Activated T-cell treated with anti-CD3 and anti-CD28 coated beads for 24 hours (primary cell): ENCODE measurements at regions not wholly inside any gene's neighbourhood (a gene's known extent, or its start where the extent isn't known, plus 50 kb on each side); places are given as distances from the start of the nearest gene placed in this dataset.
"Not testable (repeated sequence)": the region's sequence is repeated elsewhere in the genome, so short reads cannot be mapped to it uniquely, and the experiment has no call there.

Experiments used
- DNase-seq: peaks from one replicate; pipeline ENCODE4 v3.0.0-alpha.2; 2020; ENCODE audit warnings: low read depth

- DNase-seq: no peak
Measured at GRCh38 chr20:11976966-11977365, 59.3 kb downstream of the BTBD3 start.

DNA sequence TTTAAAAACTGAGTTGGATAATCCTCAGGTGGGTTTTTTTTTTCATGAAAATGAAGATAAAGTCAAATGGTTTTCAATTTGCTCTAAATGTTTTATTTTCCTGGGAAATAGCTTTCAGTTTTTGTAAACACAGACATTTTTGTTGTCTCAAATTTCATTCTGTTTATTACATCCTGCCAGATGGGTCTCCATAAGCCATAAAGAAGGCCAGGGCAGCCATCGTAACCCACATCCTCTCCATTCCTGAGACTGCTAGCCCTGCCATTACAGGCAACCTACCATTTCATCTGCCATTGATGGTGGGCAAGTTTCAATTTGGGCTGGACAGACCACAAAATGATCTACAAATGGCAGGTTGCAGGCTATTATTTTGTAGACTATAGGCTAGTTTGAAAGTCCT, 60.8 kb downstream of the BTBD3 start:
- DNase-seq: no peak

DNA sequence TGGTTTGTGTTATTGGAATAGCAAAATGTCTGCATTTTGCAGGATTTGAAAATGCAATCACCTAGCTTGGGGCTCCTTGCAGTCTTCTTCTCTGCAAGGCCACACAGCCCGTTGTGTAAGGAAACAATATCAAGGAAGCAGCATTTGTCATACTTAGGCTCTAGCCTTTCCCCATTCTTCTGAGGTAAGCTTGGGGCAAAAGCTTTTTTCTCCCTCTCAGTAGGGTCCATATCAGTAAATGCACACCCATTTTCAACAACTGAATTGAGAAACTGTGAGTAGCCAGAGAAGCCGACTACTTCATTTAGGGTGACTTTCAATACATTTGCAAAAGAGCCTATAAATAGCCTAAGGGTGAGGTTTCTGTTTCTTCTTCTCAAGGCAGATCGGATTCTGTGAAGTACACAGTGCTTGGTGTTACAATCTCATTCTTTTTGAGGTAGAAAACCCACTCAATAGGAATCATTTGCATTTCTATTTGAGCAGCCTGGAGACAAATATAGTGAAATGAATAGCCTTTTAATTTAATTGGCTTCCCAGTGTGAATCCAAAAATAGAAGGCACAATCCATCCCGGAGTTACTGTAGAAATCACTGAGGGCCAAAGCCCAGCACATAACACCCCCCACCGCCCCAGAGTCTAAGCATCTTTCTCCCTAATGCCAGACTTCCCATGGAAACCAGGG, 61.8 kb downstream of the BTBD3 start:
- DNase-seq: no peak

DNA sequence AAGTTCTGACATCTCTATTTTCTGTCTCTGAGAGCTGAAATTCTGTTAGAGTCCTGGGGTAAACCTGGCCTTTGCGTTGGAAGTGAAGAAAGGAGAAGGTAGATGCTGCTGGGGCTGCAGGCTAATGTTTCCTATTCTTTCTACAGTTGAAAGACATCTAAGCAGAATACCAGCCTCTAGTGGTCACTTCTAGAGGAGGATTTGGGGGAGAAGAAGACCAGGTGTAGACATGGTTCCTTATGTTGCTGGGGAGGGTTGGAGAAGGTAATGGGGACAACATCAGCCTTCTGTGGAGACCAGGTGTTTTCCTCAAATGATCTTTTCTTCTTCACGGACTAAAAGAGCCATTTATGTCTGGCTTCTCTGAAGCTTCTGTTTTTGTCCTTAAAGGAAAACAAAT, 62.6 kb downstream of the BTBD3 start:
- DNase-seq: no peak

- DNase-seq: no peak
Measured at GRCh38 chr20:11981366-11981947, 63.8 kb downstream of the BTBD3 start.

DNA sequence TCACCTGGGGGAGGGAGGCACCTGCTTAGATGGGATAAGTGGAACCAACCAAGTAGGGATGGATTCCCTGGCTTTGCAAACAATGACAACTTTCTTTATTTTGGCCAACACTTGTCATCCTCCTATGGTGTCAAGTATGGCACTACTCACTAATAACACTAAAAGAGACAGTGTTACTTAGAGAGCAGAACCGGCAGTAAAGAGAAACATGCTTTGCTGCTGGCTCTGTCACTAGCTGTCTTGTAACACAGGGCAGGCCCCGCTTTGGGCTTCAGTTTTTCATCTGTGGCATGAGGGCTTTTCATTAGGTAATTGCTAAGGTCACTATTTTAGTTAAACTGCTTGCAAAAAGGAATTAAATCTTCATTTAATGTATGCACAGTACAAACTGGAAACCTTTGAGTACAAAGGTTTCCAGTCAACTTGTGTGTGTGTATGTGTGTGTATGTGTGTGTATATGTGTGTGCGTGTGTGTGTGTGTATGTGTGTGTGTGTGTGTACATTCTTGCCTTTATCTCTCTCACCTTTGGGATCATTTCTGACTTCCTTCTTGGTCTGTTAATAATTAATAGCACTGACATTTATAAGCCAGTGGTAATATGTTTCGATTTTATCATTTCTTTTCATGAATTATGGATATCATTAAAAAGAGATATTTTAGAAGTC, 64.7 kb downstream of the BTBD3 start:
- DNase-seq: no peak

DNA sequence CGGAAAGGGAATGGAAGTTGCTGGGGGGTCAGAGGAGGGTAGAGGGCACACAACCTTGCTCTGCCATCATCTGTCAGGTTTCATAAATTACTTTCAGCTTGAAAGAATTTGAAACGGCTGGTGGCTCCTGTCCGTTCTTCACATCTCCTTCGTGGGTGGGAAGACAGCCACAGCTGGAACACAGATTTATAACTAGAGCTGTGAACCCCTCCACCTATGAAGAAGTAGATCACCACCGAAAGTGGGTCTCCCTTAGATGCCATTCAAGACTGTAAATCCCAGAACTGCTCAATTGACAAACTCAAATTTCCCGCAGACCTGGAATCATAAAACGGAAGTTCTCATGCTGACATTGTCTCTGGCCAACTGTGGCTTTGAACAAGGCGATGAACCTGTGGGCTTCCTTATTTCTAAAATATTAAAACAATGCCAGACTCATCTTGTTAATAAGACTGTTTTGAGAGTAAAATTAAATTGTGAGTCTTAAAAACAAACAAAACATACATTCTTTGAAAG, 65.3 kb downstream of the BTBD3 start:
- DNase-seq: no peak

- no peak for DNase-seq
Measured at GRCh38 chr20:11986954-11987353, 69.3 kb downstream of the BTBD3 start.

- DNase-seq: no peak
Measured at GRCh38 chr20:11987526-11987925, 69.8 kb downstream of the BTBD3 start.

GRCh38 chr20:11989018-11989771, 71.5 kb downstream of the BTBD3 start:
- DNase-seq: no peak

DNA sequence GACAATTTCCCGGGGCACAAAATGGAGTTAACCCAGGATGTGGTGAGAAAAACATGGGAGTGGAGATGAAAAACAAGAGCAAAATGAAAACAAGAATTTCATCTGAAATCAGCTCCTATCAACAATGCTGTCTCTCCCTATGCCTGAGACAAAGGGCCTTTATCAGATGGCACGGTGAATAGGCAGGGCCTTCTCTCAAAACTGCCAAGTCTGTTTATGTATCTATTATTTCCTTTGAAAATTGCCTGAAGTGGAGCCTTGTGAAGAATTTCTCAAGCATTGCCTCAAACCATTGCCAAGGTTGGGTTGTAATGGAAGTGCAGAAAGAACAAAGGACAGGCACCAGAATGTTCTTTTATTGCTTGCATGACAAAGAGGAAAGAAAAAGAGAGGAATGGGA, 74.7 kb downstream of the BTBD3 start:
- no peak for DNase-seq

DNA sequence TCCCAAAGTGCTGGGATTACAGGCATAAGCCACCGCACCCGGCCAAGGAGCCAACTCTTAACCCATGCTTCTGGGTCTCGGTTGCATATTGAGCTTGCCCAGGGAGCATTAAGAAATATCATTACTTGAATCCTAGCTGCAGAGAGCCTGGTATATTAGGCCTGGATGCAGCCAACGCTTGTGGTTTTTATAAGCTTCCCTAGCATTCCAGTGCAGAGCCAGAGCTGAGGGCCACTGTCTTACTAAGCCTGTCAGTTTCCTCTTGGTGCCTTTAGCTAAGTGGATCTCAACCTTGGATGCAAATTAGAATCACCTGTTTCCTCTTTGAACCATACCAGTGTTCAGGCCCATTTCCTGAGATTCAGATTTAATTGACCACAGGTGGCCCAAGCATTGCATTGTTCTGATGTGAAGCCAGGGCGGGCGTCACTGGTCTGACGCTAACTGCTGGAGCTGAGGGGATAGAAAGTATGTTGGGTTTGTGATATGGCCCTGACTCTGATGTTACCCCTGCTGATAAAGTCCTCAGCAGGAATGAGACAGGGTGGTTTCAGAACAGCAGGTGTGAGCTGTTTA, 76.3 kb downstream of the BTBD3 start:
- DNase-seq: no peak

DNA sequence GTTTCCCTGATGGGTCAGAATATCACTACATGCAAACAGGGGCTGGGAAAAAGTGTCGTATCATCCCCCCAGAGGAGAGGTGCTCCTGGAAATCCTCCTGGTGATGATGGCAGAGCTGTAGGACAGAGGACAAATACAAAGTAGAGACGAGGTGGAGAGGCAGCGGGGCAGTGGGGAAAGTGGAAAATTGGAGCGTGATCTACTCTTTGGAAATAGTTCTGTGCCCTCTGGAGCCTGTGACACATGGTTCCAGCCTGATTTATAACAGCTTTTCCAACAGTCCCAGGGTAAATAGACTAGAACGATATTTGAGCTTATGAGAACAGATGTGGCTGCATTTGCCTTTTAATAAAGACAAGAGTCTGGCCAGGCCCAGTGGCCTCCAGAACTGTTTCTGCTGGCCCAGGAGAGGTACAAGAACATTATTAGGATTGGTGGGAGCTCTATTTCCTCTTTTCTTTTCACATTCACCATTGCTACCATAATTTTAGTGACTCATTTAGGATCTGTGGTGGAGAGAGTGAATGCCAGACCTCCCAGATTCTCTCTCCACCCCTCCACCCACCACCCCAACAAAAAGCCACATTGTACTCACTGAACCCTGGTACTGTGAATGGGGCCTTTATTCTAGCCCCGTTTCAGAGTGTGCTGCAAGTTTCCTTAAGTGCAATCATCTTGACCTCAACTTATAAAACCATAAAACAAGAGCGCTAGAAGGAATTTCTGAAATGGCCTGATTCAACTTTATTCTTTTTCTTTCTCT, 78.3 kb downstream of the BTBD3 start:
- no peak for DNase-seq

GRCh38 chr20:12004776-12005175, 87.1 kb downstream of the BTBD3 start:
- DNase-seq: not testable (repeated sequence)

DNA sequence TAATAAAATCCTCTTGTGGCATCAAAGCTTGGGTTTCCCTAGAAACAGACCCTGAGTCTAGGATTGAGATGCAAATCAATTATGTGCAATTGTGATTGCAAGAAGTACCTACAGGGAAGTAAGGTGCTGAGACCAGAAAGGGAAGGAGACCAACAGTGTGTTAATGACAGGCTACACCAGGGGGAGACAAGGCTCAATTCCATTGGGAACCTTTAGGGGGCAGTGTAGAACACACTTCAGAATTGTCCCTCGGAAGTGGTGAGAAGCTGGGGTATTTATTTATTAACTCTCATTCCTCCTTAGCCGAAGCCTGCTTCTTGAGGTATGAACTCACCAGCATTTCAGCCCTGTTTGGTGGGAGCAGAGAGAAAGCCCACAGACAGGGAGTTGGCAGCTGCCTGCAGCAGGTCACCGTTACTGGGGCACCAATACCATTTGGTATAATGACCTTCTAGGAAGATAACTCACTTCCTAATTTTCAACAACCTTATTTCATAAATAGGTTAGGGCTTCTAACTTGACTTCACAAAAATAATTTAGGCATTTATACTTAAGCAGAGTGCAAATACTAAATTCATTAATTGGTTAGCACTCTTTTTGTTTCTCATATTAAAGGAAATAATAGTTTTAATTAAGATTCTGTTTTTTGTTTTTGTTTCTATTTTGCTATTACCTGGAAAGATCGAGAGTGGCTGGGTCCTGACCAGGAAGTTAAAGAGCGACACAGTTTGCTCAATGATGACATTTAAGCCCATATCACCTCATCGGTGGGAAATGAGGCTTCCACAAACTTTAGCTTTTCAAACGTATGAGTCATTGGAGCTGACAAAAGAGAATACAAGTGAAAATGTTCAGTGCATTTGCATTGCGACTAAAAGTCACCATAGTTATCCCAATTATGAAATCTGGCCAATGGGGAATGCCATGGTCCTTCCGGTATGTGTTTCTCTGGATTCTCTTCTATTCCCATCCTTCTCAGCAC, 94.8 kb downstream of the BTBD3 start:
- DNase-seq: no peak

DNA sequence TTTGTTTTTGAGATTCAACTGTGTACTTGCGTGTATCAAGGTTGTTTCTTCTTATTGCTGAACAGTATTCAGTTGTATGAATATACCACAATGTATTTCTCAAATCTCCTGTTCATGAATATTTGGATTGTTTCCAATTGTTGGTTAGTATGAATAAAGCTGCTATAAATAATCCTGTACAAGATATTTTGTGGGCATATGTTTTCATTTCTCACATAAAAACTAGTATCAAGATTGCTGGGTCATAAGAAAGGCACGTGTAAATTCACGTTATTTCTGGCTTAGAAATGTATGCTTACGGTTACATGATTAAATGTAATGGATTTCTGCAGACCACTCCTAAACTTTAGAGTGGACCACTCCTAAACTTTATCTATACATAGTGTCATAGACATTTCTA, 96.6 kb downstream of the BTBD3 start:
- no peak for DNase-seq

DNA sequence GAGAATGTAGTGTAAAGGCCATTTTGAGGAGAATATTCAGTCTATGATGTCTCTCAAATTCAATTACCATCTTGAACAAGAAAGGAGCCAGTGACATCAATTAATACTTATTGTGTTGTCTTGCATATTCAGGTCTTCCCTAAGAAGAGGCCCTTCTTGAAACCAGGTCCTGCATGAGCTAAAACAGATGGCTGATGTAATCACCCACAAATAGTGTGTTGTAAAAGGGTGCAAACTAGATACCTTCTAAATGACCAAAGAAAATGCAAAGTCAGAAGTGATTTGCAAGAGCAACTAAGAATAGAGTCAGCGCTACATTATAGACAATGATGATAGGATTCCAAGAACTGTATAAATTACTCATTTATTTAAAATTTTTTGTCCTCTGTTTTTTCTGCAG, 97.0 kb downstream of the BTBD3 start:
- no peak for DNase-seq

- DNase-seq: no peak
Measured at GRCh38 chr20:12016291-12016690, 98.6 kb downstream of the BTBD3 start.

- no peak for DNase-seq
Measured at GRCh38 chr20:12019715-12020114, 102.0 kb downstream of the BTBD3 start.

- no peak for DNase-seq
Measured at GRCh38 chr20:12020846-12021245, 103.2 kb downstream of the BTBD3 start.
